GM23248 (cell line): ENCODE measurements at regions not wholly inside any gene's neighbourhood (a gene's known extent, or its start where the extent isn't known, plus 50 kb on each side); places are given as distances from the start of the nearest gene placed in this dataset.

Experiments
- EZH2 ChIP-seq: fragments of 200-600 bp; sonication (generic); IDR thresholded peaks from 2 replicates; pipeline ENCODE4 v1.6.1; 2018; ENCODE audit warnings: antibody characterized with exemption, mild to moderate bottlenecking; ENCODE audit not compliant: insufficient read depth, poor library complexity, severe bottlenecking
- EZH2phosphoT487 ChIP-seq: fragments of 200-600 bp; sonication (generic); IDR thresholded peaks from 2 replicates; pipeline ENCODE4 v1.6.1; 2018; ENCODE audit warnings: antibody characterized with exemption, moderate library complexity, mild to moderate bottlenecking, low read depth; ENCODE audit not compliant: insufficient read depth

- TF ChIP-seq EZH2phosphoT487 (no peak), EZH2 (no peak)
These were observed 1079.9 kb upstream of the C9orf72 start for GRCh38 chr9:28653216-28653615.
